HG03571 (cell line): ENCODE measurements at regions not wholly inside any gene's neighbourhood (a gene's known extent, or its start where the extent isn't known, plus 50 kb on each side); places are given as distances from the start of the nearest gene placed in this dataset.

Experiments used
- ATAC-seq: cut with Tn5 transposase; IDR thresholded peaks from one replicate; pipeline ENCODE4 v1.9.1; 2021; ENCODE audit not compliant: unreplicated experiment

- no peak for ATAC-seq
Observed at GRCh38 chr11:26777372-26777808, 55.5 kb upstream of the SLC5A12 start.

GRCh38 chr11:26778000-26778757 lies 56.3 kb upstream of the SLC5A12 start:
- no peak for ATAC-seq

GRCh38 chr11:26779074-26779865 lies 57.4 kb upstream of the SLC5A12 start:
- ATAC-seq = no peak

GRCh38 chr11:26780376-26781085 lies 58.7 kb upstream of the SLC5A12 start:
- no peak for ATAC-seq

GRCh38 chr11:26782220-26782965 lies 60.5 kb upstream of the SLC5A12 start:
- no peak for ATAC-seq

GRCh38 chr11:26783997-26784396 lies 62.1 kb upstream of the SLC5A12 start:
- ATAC-seq = no peak

- no peak for ATAC-seq
Observed at GRCh38 chr11:26790738-26791137, 68.9 kb upstream of the SLC5A12 start.

- no peak for ATAC-seq
Observed at GRCh38 chr11:26792941-26793340, 71.1 kb upstream of the SLC5A12 start.

- ATAC-seq = no peak
Observed at GRCh38 chr11:26793487-26793886, 71.6 kb upstream of the SLC5A12 start.

GRCh38 chr11:26801601-26802000 lies 79.7 kb upstream of the SLC5A12 start:
- no peak for ATAC-seq

- ATAC-seq = no peak
Observed at GRCh38 chr11:26805001-26805400, 83.1 kb upstream of the SLC5A12 start.

- no peak for ATAC-seq
Observed at GRCh38 chr11:26806219-26806618, 84.4 kb upstream of the SLC5A12 start.

- no peak for ATAC-seq
Observed at GRCh38 chr11:26820739-26821138, 98.9 kb upstream of the SLC5A12 start.

- ATAC-seq = no peak
Observed at GRCh38 chr11:26823963-26824362, 102.1 kb upstream of the SLC5A12 start.

GRCh38 chr11:26827567-26828081 lies 105.8 kb upstream of the SLC5A12 start:
- ATAC-seq = peak; percentile 57

- ATAC-seq = no peak
Observed at GRCh38 chr11:26828288-26828687, 106.4 kb upstream of the SLC5A12 start.

- no peak for ATAC-seq
Observed at GRCh38 chr11:26830218-26830617, 108.4 kb upstream of the SLC5A12 start.

GRCh38 chr11:26830757-26831156 lies 108.9 kb upstream of the SLC5A12 start:
- no peak for ATAC-seq

- ATAC-seq = no peak
Observed at GRCh38 chr11:26834601-26835000, 112.7 kb upstream of the SLC5A12 start.

- no peak for ATAC-seq
Observed at GRCh38 chr11:26835611-26836010, 113.8 kb upstream of the SLC5A12 start.

- no peak for ATAC-seq
Observed at GRCh38 chr11:26837154-26837553, 115.3 kb upstream of the SLC5A12 start.
